Cardiac muscle cell (in vitro differentiated cells and primary cell): ENCODE measurements at regions not wholly inside any gene's neighbourhood (a gene's known extent, or its start where the extent isn't known, plus 50 kb on each side); places are given as distances from the start of the nearest gene placed in this dataset.
A peak's percentile ranks its signal among the peaks of the same experiment; 100 is the strongest.

Source experiments
- DNase-seq, 2 donors: peaks; one replicate each; pipeline versions ENCODE4 v3.0.0 to v3.0.0-alpha.2; 2010 to 2017; ENCODE audit warnings: low read depth in 1 of 2, low spot score in 1 of 2
- H3K27ac ChIP-seq: fragments of 200-600 bp; sonication (generic); 2 replicates; pipeline ENCODE4 v1.5.1; 2016
- H3K27me3 ChIP-seq: fragments of 200-600 bp; sonication (generic); 2 replicates; pipeline ENCODE4 v1.6.0; 2016; ENCODE audit warnings: control low read depth
- H3K36me3 ChIP-seq: fragments of 200-600 bp; sonication (generic); 2 replicates; pipeline ENCODE4 v1.5.1; 2016; ENCODE audit warnings: control low read depth
- H3K4me1 ChIP-seq: fragments of 200-600 bp; sonication (generic); 2 replicates; pipeline ENCODE4 v1.8.1; 2017; ENCODE audit warnings: low read depth, mild to moderate bottlenecking, mixed run types
- H3K4me3 ChIP-seq: fragments of 200-600 bp; sonication (generic); 2 replicates; pipeline ENCODE4 v1.5.1; 2016; ENCODE audit warnings: mild to moderate bottlenecking
- H3K9me3 ChIP-seq: fragments of 200-600 bp; sonication (generic); 2 replicates; pipeline ENCODE4 v1.5.1; 2017; ENCODE audit warnings: low read depth, mild to moderate bottlenecking, control low read depth
- CTCF ChIP-seq: IDR thresholded peaks from 2 replicates; pipeline ENCODE4 v1.5.1; 2012; ENCODE audit warnings: low read depth, mild to moderate bottlenecking, low read length

- DNase-seq = no peak
- TF ChIP-seq CTCF = no peak
- no peak overlapping the region for H3K4me3 ChIP-seq
- no peaks in the 10 kb centered on the region for H3K9me3 ChIP-seq
- no peaks in the 10 kb centered on the region for H3K4me1 ChIP-seq
- H3K27ac ChIP-seq = no peak overlapping the region
- H3K36me3 ChIP-seq = no peaks in the 10 kb centered on the region
- H3K27me3 ChIP-seq = no peaks in the 10 kb centered on the region
These were observed 531.7 kb downstream of the ETS1 start for GRCh38 chr11:128055576-128056217.

- no peak for DNase-seq
- H3K36me3 ChIP-seq = no peaks in the 10 kb centered on the region
- TF ChIP-seq CTCF = no peak
- H3K27ac ChIP-seq = no peak overlapping the region
- H3K9me3 ChIP-seq = no peaks in the 10 kb centered on the region
- H3K4me3 ChIP-seq = no peak overlapping the region
- no peaks in the 10 kb centered on the region for H3K4me1 ChIP-seq
- H3K27me3 ChIP-seq = no peaks in the 10 kb centered on the region
These were observed 533.1 kb downstream of the ETS1 start for GRCh38 chr11:128053981-128054931.

GRCh38 chr11:128052912-128053641 lies 534.3 kb downstream of the ETS1 start:
- no peak overlapping the region for H3K4me3 ChIP-seq
- DNase-seq = peak in 1 of 2 donors; percentile 60
- H3K36me3 ChIP-seq = no peaks in the 10 kb centered on the region
- H3K27me3 ChIP-seq = no peaks in the 10 kb centered on the region
- H3K4me1 ChIP-seq = no peaks in the 10 kb centered on the region
- H3K9me3 ChIP-seq = no peaks in the 10 kb centered on the region
- no peak for TF ChIP-seq CTCF
- H3K27ac ChIP-seq = no peak overlapping the region

- Histone ChIP-seq H3K27ac (no peak overlapping the region), H3K4me1 (no peaks in the 10 kb centered on the region), H3K27me3 (no peaks in the 10 kb centered on the region), H3K9me3 (no peaks in the 10 kb centered on the region), H3K36me3 (no peaks in the 10 kb centered on the region), H3K4me3 (no peak overlapping the region)
- TF ChIP-seq CTCF = no peak
- DNase-seq = no peak
These were observed 539.2 kb downstream of the ETS1 start for GRCh38 chr11:128048121-128048520.

- Histone ChIP-seq H3K4me1 (no peaks in the 10 kb centered on the region), H3K9me3 (no peaks in the 10 kb centered on the region), H3K36me3 (no peaks in the 10 kb centered on the region), H3K4me3 (no peak overlapping the region), H3K27ac (no peak overlapping the region), H3K27me3 (no peaks in the 10 kb centered on the region)
- no peak for DNase-seq
- no peak for TF ChIP-seq CTCF
These were observed 540.3 kb downstream of the ETS1 start for GRCh38 chr11:128047026-128047425.
